ENCODE measurements at regions not wholly inside any gene's neighbourhood (a gene's known extent, or its start where the extent isn't known, plus 50 kb on each side); places are given as distances from the start of the nearest gene placed in this dataset.
"Not testable (repeated sequence)": the region's sequence is repeated elsewhere in the genome, so short reads cannot be mapped to it uniquely, and the experiment has no call there.

GRCh38 chr10:2898509-2898860 lies 168.9 kb upstream of the PFKP start:
- Histone ChIP-seq H4K20me1 (ENCODE audit: insufficient read depth, low read length) (no peaks in the 10 kb centered on the region), H3K27ac (ENCODE audit: low read depth, low read length) (no peak overlapping the region), H3K4me2 (ENCODE audit: insufficient read depth, low read length) (no peak overlapping the region), H3K79me2 (ENCODE audit: insufficient read depth, low read length) (no peaks in the 10 kb centered on the region), H3K9me3 (ENCODE audit: low read depth, low read length) (no peaks in the 10 kb centered on the region), H3K4me3 (ENCODE audit: insufficient read depth, low read length) (no peak overlapping the region), H3K36me3 (ENCODE audit: insufficient read depth, low read length) (no peaks in the 10 kb centered on the region), H3K4me1 (ENCODE audit: insufficient read depth, low read length) (no peaks in the 10 kb centered on the region), H2AFZ (ENCODE audit: low read length) (no peak overlapping the region), H3K27me3 (ENCODE audit: insufficient read depth, low read length) (no peaks in the 10 kb centered on the region)
- no peak for DNase-seq (ENCODE audit: insufficient read length, low spot score, missing footprints)
- no peak for TF ChIP-seq CTCF (IDR thresholded peaks at IDR 0.05; ENCODE audit: extremely low read depth, low read depth, low read length)

- no peak for TF ChIP-seq CTCF (IDR thresholded peaks at IDR 0.05; ENCODE audit: extremely low read depth, low read depth, low read length)
- no peak for DNase-seq (ENCODE audit: insufficient read length, low spot score, missing footprints)
- H4K20me1 ChIP-seq (ENCODE audit: insufficient read depth, low read length) = no peaks in the 10 kb centered on the region
- no peaks in the 10 kb centered on the region for H3K4me1 ChIP-seq (ENCODE audit: insufficient read depth, low read length)
- H3K27ac ChIP-seq (ENCODE audit: low read depth, low read length) = no peak overlapping the region
- H2AFZ ChIP-seq (ENCODE audit: low read length) = no peak overlapping the region
- no peak overlapping the region for H3K4me2 ChIP-seq (ENCODE audit: insufficient read depth, low read length)
- no peaks in the 10 kb centered on the region for H3K27me3 ChIP-seq (ENCODE audit: insufficient read depth, low read length)
- H3K9me3 ChIP-seq (ENCODE audit: low read depth, low read length) = no peaks in the 10 kb centered on the region
- H3K4me3 ChIP-seq (ENCODE audit: insufficient read depth, low read length) = no peak overlapping the region
- H3K79me2 ChIP-seq (ENCODE audit: insufficient read depth, low read length) = no peaks in the 10 kb centered on the region
- no peaks in the 10 kb centered on the region for H3K36me3 ChIP-seq (ENCODE audit: insufficient read depth, low read length)
These were observed 169.5 kb upstream of the PFKP start for GRCh38 chr10:2897619-2898508.

GRCh38 chr10:2896334-2896733 lies 171.0 kb upstream of the PFKP start:
- H3K9me3 ChIP-seq (ENCODE audit: low read depth, low read length); H3K4me2 ChIP-seq (ENCODE audit: insufficient read depth, low read length); H3K79me2 ChIP-seq (ENCODE audit: insufficient read depth, low read length); H3K4me3 ChIP-seq (ENCODE audit: insufficient read depth, low read length); H3K27ac ChIP-seq (ENCODE audit: low read depth, low read length); H2AFZ ChIP-seq (ENCODE audit: low read length); H3K27me3 ChIP-seq (ENCODE audit: insufficient read depth, low read length); DNase-seq (ENCODE audit: insufficient read length, low spot score, missing footprints); H4K20me1 ChIP-seq (ENCODE audit: insufficient read depth, low read length); H3K36me3 ChIP-seq (ENCODE audit: insufficient read depth, low read length); H3K4me1 ChIP-seq (ENCODE audit: insufficient read depth, low read length): not testable (repeated sequence)

- Histone ChIP-seq H3K4me3 (ENCODE audit: insufficient read depth, low read length) (no peak overlapping the region), H3K36me3 (ENCODE audit: insufficient read depth, low read length) (no peaks in the 10 kb centered on the region), H3K9me3 (ENCODE audit: low read depth, low read length) (no peaks in the 10 kb centered on the region), H3K27me3 (ENCODE audit: insufficient read depth, low read length) (no peaks in the 10 kb centered on the region), H2AFZ (ENCODE audit: low read length) (no peak overlapping the region), H3K4me1 (ENCODE audit: insufficient read depth, low read length) (no peaks in the 10 kb centered on the region), H3K79me2 (ENCODE audit: insufficient read depth, low read length) (no peaks in the 10 kb centered on the region), H3K4me2 (ENCODE audit: insufficient read depth, low read length) (no peak overlapping the region), H3K27ac (ENCODE audit: low read depth, low read length) (no peak overlapping the region), H4K20me1 (ENCODE audit: insufficient read depth, low read length) (no peaks in the 10 kb centered on the region)
- DNase-seq (ENCODE audit: insufficient read length, low spot score, missing footprints) = no peak
- TF ChIP-seq CTCF (IDR thresholded peaks at IDR 0.05; ENCODE audit: extremely low read depth, low read depth, low read length) = no peak
These were observed 171.7 kb upstream of the PFKP start for GRCh38 chr10:2895594-2896196.

Measured in osteoblast (primary cell).